ENCODE measurements at regions not wholly inside any gene's neighbourhood (a gene's known extent, or its start where the extent isn't known, plus 50 kb on each side); places are given as distances from the start of the nearest gene placed in this dataset.

DNA sequence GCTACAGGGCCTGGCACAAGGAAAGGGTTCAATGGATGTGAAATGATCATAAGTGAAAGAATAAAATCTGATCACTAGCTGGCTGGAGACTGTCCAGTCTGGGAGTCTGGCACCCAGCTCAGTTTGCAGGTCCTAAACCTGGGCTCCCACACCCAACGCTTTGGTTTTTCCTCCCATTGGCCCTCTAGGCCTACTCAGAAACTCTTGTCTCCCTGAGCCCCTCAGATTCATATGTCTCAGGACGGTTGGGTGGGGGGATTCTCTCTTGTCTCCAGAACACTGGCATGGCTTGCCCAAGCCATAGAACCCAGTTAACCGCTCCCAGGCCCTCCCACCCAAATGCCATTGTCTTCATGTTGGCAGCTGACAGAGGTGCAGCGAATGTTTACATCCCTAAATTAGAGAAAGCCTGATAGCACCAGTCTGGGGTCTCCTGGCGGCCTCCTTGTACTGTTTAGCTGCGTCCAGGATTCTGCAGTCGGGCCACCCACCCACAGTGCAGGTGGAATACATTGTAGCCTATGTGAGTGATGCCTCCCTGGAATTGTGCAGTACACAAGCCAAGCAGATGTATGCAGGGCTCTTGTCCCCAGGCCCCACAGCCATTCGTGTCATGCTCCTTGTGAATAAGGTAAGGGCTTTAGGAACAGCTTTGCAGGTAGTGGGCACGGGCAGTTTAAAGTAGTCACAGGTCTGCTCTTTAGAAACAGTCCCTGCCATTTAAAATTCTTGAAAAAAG, 266.3 kb downstream of the XXYLT1 start:
- H3K4me3 ChIP-seq (ENCODE audit: low read depth, low read length): no peak overlapping the region

DNA sequence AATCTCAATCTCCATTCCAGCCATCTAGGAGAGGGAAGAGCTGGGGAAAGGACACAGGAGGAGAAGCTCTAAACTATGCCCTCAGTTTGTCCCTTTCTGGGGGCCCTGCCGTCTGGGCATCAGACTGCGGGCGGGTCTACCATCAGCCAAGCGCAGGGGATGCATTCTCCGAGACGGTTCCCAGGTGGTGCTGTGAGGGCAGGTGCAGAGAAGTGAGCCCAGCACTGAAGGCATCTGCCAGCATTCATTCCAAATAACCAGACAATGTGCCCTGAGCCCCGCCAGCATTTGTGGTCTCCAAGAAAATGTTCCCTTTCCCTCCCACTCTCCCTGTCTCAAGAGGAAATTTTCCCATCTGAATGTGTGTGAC, 265.7 kb downstream of the XXYLT1 start:
- no peak overlapping the region for H3K4me3 ChIP-seq (ENCODE audit: low read depth, low read length)

DNA sequence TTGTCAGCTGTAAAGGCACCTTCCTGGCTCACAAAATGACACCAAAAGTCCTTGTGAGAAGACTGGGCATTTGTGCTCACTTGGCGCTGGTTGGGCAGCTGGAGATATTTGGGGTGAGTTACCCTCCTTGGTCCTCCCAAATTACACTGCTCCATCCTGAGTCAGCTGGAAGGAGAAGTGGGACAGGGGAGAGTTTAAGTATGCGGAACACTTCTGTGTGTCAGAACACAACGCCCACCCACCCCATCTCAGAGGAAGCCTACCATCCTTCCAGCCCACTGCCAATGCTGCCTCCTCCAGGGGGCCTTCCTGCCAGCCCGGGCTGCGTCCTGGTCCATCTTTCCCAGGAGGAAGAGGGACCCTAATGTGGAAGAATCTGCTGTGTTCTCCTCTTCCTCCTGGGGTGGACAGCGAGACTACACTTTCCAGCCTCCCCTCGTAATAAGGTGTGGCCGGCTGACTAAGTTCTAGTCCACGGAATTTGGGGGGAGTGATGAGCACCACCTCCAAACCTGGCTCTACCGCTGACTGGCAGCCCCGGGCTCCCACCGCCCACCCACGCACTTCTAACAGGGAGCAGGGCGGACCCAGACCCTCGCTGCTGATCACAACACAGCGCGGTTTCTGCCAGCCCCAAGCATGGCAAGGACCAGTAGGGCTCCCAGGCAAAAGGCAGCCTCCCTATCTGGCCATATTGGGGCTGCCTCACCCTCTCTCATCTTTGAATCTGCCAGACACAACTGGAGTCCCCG, 265.0 kb downstream of the XXYLT1 start:
- no peak overlapping the region for H3K4me3 ChIP-seq (ENCODE audit: low read depth, low read length)

DNA sequence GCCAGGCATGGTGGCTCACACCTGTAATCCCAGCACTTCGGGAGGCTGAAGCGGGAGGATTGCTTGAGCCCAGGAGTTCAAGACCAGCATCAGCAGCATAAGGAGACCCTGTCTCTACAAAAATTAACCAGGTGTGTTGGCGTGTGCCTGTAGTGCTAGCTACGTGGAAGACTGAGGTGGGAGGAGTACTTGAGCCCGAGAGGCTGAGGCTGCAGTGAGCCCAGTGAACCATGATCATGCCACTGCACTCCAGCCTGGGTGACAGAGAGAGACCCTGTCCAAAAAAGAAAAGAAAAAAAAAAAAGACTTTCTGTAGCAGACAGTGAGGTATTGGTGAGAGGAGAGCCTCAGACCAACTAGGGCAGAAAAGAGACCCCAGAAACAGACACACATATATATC, 263.8 kb downstream of the XXYLT1 start:
- no peak overlapping the region for H3K4me3 ChIP-seq (ENCODE audit: low read depth, low read length)

DNA sequence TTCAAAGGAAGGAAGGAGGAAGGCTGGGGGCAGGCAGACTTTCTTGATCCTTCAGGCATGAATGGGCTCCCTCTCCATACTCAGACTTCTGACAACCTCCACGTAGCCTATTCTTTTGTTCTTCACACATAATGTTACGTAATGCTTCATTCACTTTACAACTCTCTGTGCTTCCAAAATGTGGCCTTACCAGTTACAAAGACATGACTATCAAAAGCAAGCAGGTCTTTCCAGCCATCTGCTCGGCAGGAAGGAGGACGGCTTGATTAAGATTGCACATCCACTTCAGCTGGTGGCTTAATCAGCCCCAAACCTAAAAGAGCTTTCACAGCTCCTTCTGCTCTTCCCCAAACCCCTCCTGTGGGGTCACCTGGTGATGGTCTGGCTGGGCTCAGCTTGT, 263.2 kb downstream of the XXYLT1 start:
- no peak overlapping the region for H3K4me3 ChIP-seq (ENCODE audit: low read depth, low read length)

DNA sequence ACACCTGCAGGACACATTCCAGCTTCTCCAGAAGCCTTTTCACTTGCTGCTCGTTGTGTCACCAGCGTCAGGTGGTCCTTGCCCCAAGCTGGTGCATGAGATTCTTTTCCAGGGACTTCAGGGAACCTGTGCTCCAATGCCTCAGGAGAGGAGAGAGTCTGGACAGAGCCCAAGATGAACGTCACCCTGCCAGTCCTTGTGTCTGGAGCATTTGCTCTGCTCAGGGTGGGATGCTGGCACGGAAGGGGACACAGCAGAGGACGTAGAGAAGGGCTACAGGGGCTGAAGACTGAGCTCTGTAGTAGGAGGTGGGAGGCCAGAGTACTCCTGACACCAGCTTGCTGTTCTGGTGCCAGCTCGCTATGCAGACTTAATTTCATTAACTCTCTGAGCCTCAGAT, 262.1 kb downstream of the XXYLT1 start:
- H3K4me3 ChIP-seq (ENCODE audit: low read depth, low read length): no peak overlapping the region

DNA sequence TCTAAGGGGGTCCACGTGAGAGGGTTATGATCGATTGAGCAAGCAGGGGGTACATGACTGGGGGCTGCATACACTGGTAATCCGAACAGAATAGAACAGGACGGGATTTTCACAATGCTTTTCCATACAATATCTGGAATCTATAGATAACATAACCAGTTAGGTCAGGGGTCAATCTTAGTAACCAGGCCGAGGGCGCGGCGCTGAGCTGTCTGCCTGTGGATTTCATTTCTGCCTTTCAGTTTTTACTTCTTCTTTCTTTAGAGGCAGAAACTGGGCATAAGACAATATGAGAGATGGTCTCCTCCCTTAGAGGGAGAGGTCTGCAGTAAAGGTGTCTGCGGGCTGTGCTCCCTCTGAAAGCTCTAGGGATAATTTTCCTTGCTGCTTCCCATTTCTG, 261.3 kb downstream of the XXYLT1 start:
- no peak overlapping the region for H3K4me3 ChIP-seq (ENCODE audit: low read depth, low read length)

DNA sequence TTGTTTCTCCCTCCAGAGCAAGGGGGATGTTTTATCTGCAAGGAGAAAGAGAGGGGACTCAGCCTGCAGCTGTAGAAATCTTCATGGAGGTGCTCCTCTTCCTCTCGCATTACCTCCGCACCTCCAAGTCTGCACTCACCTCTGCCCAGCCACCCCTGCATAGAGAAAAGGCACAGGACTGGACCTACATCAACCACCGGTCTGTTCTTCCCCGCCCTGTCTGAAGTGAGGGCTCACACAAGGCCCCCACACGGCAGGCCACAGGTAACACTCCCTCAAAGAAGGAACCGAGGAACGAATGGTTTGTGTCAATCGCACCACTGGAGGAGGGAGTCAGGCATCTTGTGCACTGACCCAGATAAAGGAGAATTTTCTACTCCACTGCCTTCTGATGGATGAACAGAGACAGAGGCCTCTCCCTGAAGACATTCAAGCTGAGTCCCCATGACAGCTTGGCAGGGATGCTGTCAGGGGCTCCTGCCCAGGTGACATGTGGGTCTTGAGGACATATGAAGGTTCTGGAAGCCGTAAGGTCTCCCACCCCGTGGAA, 260.3 kb downstream of the XXYLT1 start:
- H3K4me3 ChIP-seq (ENCODE audit: low read depth, low read length): no peak overlapping the region

DNA sequence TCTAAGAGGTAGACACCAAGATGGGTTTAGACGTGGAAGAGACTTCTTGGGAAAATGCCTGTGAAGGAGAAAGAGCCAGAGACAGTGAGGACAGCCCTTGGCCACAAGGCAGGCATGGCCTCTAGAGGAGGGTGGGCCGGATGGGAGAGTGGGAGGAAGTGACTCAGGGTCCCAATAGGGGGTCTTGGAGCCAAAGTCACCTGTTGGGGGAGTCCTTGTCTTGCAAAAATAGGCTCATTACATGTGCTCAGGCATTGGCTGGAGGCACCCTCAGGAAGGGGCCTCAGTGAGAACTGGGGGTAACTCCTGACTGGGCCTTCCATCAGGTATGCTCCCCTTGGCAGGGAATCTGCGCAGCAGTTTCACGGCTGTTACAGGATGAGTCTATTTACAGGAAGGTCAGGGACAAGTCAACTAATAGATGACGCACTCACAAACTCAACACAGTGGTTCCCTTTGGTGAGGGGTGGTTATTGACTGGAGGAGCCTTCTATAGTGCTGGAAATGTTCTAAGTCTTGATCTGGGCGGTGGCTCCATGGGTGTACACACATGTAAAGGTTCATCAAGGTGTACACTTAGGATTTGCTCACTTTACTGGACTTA, 259.6 kb downstream of the XXYLT1 start:
- H3K4me3 ChIP-seq (ENCODE audit: low read depth, low read length): no peak overlapping the region

DNA sequence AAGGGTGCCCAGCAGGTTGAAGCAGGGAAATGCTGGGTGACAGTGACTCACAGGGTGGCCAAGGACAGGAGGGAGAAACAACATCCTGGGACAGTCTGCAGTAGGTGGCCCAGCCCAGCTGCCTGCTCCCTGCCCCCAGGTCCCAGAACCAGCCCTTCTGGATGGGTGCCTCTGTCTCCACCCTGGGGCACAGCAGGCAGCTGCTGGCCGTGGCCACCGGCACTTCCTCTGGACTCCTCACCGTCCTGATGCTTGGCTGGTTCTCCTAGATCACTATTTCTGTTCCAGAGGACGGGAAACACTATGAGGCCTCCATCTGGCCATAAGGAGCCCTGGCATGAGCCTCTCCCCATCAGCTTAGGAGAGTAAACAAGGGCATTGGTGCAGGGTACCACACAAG, 258.9 kb downstream of the XXYLT1 start:
- no peak overlapping the region for H3K4me3 ChIP-seq (ENCODE audit: low read depth, low read length)

DNA sequence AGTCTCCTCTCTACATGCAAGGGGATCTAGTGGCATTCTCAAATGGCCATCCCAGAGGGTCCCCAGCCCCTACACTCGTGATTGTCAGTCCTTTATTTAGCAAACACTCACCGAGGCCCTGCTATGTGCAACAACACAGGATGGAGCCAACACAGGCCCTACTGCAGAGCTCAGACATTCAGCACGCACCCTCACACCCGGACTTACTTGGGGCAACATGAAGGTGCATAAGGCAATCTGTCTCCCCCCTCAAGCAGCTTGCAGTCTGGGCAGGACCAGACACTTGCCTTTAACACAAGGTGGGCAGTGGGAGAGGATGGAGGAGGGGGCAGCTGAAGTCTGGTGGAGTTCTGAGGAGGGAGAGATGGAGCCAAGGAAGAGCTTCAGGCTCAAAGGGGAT, 258.4 kb downstream of the XXYLT1 start:
- H3K4me3 ChIP-seq (ENCODE audit: low read depth, low read length): no peak overlapping the region

DNA sequence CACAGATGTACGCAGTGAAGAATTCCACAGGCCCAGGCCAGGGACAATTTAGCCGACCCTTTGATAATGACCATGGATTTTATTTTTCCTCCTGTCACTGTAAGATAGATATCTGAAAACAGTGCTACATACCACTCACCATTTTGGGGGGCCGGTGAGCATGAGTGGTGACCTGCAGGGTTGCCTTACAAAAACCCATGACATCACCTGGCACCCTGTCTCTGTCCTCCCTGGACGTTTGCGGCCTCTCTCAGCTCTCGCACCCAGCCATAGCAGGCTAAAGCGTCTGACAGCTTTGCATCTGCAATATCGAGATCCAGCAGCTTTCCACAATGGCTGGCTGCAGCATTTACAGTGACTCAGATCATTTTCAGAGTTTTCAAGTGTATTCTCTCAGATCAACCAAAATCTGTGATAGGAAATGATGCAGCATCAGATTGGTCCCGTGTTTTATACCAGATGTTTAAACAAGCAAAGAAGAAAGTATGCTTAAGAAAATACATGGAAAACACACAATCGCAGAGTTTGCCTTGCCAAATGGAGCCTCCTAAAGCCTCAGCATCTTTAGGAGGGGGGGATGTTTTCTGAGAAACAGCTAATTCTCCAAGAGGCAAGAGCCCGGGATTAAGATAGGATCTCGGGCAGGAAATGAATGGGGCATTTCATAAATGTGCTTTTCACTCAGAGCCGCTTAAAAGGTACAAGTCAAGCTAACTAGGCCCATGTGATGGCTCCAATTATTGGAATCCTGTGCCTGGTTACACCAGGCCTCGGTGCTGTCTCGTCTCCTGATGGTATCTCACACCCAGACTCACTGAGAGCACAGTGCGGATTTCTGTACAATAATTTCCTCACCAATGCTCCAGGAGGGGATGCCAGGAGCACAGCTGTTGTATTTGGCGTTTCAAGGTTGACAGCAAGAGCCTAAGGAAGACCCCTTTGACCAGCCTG, 257.3 kb downstream of the XXYLT1 start:
- H3K4me3 ChIP-seq (ENCODE audit: low read depth, low read length): no peak overlapping the region

DNA sequence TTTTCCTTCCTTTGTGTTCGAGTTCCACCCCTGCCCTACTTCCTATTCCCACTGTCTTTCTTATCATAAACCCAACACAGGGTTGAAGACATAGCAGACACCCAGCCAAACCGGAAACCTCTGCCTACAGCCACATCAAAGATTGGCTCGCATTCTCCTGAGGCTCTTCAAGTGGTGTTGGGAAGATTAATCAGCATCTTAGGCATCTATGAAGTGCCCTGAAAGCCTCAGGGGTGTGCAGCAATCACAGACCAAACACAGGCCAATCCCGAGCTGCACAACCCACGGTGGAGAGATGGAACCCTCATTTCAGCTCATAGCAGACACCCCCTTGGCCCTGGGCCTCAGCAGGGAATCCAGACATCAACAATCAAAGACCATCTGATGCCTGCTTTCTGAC, 255.9 kb downstream of the XXYLT1 start:
- H3K4me3 ChIP-seq (ENCODE audit: low read depth, low read length): no peak overlapping the region

DNA sequence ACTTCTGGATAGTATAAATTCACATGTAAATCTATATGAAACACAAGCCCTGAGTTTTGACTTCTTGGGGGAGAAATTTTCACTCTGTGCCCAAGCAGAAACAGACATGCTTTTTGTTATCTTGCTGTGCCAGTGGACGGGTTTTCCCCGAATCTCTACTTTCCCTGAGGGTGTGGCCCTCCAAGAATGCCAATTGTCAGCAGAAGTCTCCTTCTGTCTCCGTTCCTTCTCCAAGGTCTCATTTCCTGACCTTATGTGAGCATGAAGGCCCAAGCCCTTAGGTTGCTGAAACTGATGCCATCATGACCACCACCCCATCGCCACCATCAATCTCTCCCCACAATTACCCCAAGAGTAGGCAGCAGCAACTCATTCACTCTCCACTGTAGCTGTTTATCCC, 253.8 kb downstream of the XXYLT1 start:
- no peak overlapping the region for H3K4me3 ChIP-seq (ENCODE audit: low read depth, low read length)

All from iPS-11a (cell line).